ENCODE measurements at regions not wholly inside any gene's neighbourhood (a gene's known extent, or its start where the extent isn't known, plus 50 kb on each side); places are given as distances from the start of the nearest gene placed in this dataset.

DNA sequence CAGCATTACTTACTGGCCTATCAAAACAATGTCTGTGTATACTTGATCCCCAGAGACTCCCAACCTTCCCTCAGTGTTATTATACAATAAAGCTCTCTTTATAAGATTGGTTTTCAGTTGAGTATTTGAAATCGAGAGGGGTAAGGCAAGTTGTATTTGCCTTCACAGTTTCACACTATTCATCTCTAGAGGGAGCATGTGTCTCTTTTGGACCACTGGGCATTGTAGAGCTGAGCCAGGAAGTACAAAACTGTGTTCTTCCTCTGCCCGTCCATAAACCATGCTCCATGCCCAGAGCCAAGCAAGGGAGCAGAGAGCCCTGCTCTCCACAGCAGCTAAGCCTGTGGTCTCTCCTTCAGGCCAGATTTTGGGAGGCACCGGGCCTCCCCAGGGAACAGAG lies 61.5 kb upstream of the HHIP start:
- no TSS peak for BruUV-seq (replicated peaks)
- CTCF ChIA-PET: no interaction called here
- POLR2A ChIA-PET: no interaction called here
- in situ Hi-C loops (cut with HindIII; ENCODE audit: low pct_unique_long_range_greater_than_20kb, low sequenced_read_pairs): no loop called here
- no peaks in the 10 kb centered on the region for H3K4me1 ChIP-seq (ENCODE audit: control insufficient read depth, insufficient read depth, low read length)
- DNase-seq (ENCODE audit: low read depth, low spot score): no peak
- H3K27ac ChIP-seq (ENCODE audit: low read length): no peak overlapping the region
- no peak for ATAC-seq
- H3K9me3 ChIP-seq (ENCODE audit: control insufficient read depth, insufficient read depth, low read depth, low read length): no peaks in the 10 kb centered on the region
- H3K36me3 ChIP-seq (ENCODE audit: control insufficient read depth, insufficient read depth, low read length): no peaks in the 10 kb centered on the region
- TF ChIP-seq POLR2AphosphoS5 (IDR thresholded peaks at IDR 0.05; ENCODE audit: low read depth, low read length) (no peak), REST (IDR thresholded peaks at IDR 0.05; ENCODE audit: insufficient read depth in 1 of 2, low read depth in 2 of 2, low read length in 1 of 2) (no peak), TCF7L2 (IDR thresholded peaks at IDR 0.05; ENCODE audit: low read depth, low read length) (no peak), SIN3A (IDR thresholded peaks at IDR 0.05; ENCODE audit: borderline replicate concordance, insufficient read depth, low read depth, low read length) (no peak)
- TF ChIP-seq, protein P1, sequence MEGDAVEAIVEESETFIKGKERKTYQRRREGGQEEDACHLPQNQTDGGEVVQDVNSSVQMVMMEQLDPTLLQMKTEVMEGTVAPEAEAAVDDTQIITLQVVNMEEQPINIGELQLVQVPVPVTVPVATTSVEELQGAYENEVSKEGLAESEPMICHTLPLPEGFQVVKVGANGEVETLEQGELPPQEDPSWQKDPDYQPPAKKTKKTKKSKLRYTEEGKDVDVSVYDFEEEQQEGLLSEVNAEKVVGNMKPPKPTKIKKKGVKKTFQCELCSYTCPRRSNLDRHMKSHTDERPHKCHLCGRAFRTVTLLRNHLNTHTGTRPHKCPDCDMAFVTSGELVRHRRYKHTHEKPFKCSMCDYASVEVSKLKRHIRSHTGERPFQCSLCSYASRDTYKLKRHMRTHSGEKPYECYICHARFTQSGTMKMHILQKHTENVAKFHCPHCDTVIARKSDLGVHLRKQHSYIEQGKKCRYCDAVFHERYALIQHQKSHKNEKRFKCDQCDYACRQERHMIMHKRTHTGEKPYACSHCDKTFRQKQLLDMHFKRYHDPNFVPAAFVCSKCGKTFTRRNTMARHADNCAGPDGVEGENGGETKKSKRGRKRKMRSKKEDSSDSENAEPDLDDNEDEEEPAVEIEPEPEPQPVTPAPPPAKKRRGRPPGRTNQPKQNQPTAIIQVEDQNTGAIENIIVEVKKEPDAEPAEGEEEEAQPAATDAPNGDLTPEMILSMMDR (IDR thresholded peaks at IDR 0.05): no peak
- H3K4me3 ChIP-seq (ENCODE audit: low read depth in 2 of 2, low read length in 2 of 2): no peak overlapping the region
- no peaks in the 10 kb centered on the region for H3K27me3 ChIP-seq (ENCODE audit: control insufficient read depth, insufficient read depth, low read length)
- intact Hi-C loops (cut with micrococcal nuclease; ENCODE audit: unreplicated experiment): no loop called here

DNA sequence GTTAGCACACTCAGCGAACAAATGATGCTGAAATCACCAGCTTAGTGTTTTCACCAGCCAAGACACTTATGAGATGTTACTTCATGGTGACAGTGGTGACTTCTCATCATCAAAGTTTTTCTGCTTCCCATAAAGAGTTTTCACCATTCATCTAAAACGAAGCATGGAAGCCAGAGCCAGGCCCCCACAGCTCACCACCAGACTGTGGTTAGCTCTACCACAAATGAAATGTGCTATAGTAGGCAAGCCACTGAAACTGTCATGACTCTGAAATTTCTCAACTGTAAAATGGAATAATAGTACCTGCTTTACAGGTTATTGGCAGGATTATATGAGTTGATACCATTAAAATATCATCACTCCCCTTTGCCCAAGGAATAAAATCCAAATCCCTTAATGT lies 56.4 kb upstream of the HHIP start:
- ATAC-seq (no peak), DNase-seq (ENCODE audit: low read depth, low spot score) (no peak)
- TF ChIP-seq SIN3A (IDR thresholded peaks at IDR 0.05; ENCODE audit: borderline replicate concordance, insufficient read depth, low read depth, low read length): no peak
- no peak for TF ChIP-seq REST (IDR thresholded peaks at IDR 0.05; ENCODE audit: insufficient read depth in 1 of 2, low read depth in 2 of 2, low read length in 1 of 2)
- TF ChIP-seq POLR2AphosphoS5 (IDR thresholded peaks at IDR 0.05; ENCODE audit: low read depth, low read length): no peak
- TF ChIP-seq, protein P1 (IDR thresholded peaks at IDR 0.05): no peak
- no peak for TF ChIP-seq TCF7L2 (IDR thresholded peaks at IDR 0.05; ENCODE audit: low read depth, low read length)
- no peak overlapping the region for H3K4me3 ChIP-seq (ENCODE audit: low read depth in 2 of 2, low read length in 2 of 2)
- H3K27me3 ChIP-seq (ENCODE audit: control insufficient read depth, insufficient read depth, low read length): no peaks in the 10 kb centered on the region
- CTCF ChIA-PET: no interaction called here
- H3K4me1 ChIP-seq (ENCODE audit: control insufficient read depth, insufficient read depth, low read length): no peaks in the 10 kb centered on the region
- POLR2A ChIA-PET: no interaction called here
- no peaks in the 10 kb centered on the region for H3K9me3 ChIP-seq (ENCODE audit: control insufficient read depth, insufficient read depth, low read depth, low read length)
- BruUV-seq (replicated peaks): no TSS peak
- no peaks in the 10 kb centered on the region for H3K36me3 ChIP-seq (ENCODE audit: control insufficient read depth, insufficient read depth, low read length)
- no peak overlapping the region for H3K27ac ChIP-seq (ENCODE audit: low read length)
- intact Hi-C loops (cut with micrococcal nuclease; ENCODE audit: unreplicated experiment): no loop called here
- in situ Hi-C loops (cut with HindIII; ENCODE audit: low pct_unique_long_range_greater_than_20kb, low sequenced_read_pairs): no loop called here
